ENCODE measurements at regions not wholly inside any gene's neighbourhood (a gene's known extent, or its start where the extent isn't known, plus 50 kb on each side); places are given as distances from the start of the nearest gene placed in this dataset.
"Not testable (repeated sequence)": the region's sequence is repeated elsewhere in the genome, so short reads cannot be mapped to it uniquely, and the experiment has no call there.

GRCh38 chr5:120936652-120937051 is 472.6 kb downstream of the PRR16 start:
- TF ChIP-seq ZFX (IDR thresholded peaks at IDR 0.05; ENCODE audit: borderline replicate concordance) = no peak
- H3K27ac ChIP-seq = no peak overlapping the region

- TF ChIP-seq CTCF (IDR thresholded peaks at IDR 0.05) (no peak), ZFX (IDR thresholded peaks at IDR 0.05; ENCODE audit: borderline replicate concordance) (no peak)
- no peak overlapping the region for H3K27ac ChIP-seq
Observed at GRCh38 chr5:120938604-120939003, 474.5 kb downstream of the PRR16 start.

GRCh38 chr5:120942596-120943350 is 478.7 kb downstream of the PRR16 start:
- TF ChIP-seq CTCF (IDR thresholded peaks at IDR 0.05) (no peak), ZFX (IDR thresholded peaks at IDR 0.05; ENCODE audit: borderline replicate concordance) (no peak)
- H3K27ac ChIP-seq = no peak overlapping the region

GRCh38 chr5:120949596-120949995 is 485.5 kb downstream of the PRR16 start:
- H3K27ac ChIP-seq = not testable (repeated sequence)

GRCh38 chr5:120953445-120953844 is 489.3 kb downstream of the PRR16 start:
- H3K27ac ChIP-seq = not testable (repeated sequence)

- no peak overlapping the region for H3K27ac ChIP-seq
- TF ChIP-seq CTCF (IDR thresholded peaks at IDR 0.05) (no peak), ZFX (IDR thresholded peaks at IDR 0.05; ENCODE audit: borderline replicate concordance) (no peak)
Observed at GRCh38 chr5:120954255-120954654, 490.2 kb downstream of the PRR16 start.

- TF ChIP-seq ZFX (IDR thresholded peaks at IDR 0.05; ENCODE audit: borderline replicate concordance) = no peak
Observed at GRCh38 chr5:120955795-120956194, 491.7 kb downstream of the PRR16 start.

GRCh38 chr5:120958877-120959485 is 494.9 kb downstream of the PRR16 start:
- TF ChIP-seq CTCF (IDR thresholded peaks at IDR 0.05) = no peak
- TF ChIP-seq ZFX (IDR thresholded peaks at IDR 0.05; ENCODE audit: borderline replicate concordance) = no peak
- no peak overlapping the region for H3K27ac ChIP-seq

More at GRCh38 chr5:120955795-120956194, 491.7 kb downstream of the PRR16 start:
- no peak overlapping the region for H3K27ac ChIP-seq

GRCh38 chr5:120960510-120960909 is 496.4 kb downstream of the PRR16 start:
- TF ChIP-seq CTCF (IDR thresholded peaks at IDR 0.05) = no peak
- TF ChIP-seq ZFX (IDR thresholded peaks at IDR 0.05; ENCODE audit: borderline replicate concordance) = no peak

More at GRCh38 chr5:120960510-120960909, 496.4 kb downstream of the PRR16 start:
- no peak overlapping the region for H3K27ac ChIP-seq

Measured in 22Rv1 (cell line).